ENCODE measurements at regions not wholly inside any gene's neighbourhood (a gene's known extent, or its start where the extent isn't known, plus 50 kb on each side); places are given as distances from the start of the nearest gene placed in this dataset.

GRCh38 chr3:68378631-68379030 is 553.7 kb downstream of the TAFA4 start:
- Histone ChIP-seq H3K4me1 (no peaks in the 10 kb centered on the region), H3K9me3 (no peaks in the 10 kb centered on the region), H3K36me3 (no peaks in the 10 kb centered on the region), H3K4me3 (no peak overlapping the region), H3K27me3 (no peaks in the 10 kb centered on the region), H3K27ac (no peak overlapping the region)
- no peak for TF ChIP-seq CTCF (IDR thresholded peaks at IDR 0.05)
- TF ChIP-seq POLR2A (IDR thresholded peaks at IDR 0.05), result no peak
- DNase-seq, result no peak

DNA sequence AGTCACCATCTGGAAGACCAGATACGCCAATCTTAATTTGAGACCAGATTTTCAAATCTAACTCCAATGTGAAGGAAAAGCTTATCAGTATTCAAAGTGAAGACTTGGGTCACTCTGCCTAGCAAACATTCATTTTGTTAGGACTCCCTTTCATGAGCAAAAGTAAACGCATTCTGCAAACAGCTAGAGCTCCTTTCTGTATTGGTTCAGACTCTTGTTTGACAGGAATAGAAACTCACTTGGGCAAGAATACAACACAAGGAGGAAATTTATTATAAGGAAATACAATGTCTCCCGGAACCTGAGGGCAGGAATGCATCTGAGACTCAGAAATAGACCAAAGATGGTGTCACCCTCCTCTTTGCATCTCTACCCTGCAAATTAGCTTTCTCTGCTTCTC is 558.6 kb downstream of the TAFA4 start:
- H3K9me3 ChIP-seq, result no peaks in the 10 kb centered on the region
- H3K27ac ChIP-seq, result no peak overlapping the region
- no peak for TF ChIP-seq POLR2A (IDR thresholded peaks at IDR 0.05)
- H3K4me1 ChIP-seq, result no peaks in the 10 kb centered on the region
- H3K36me3 ChIP-seq, result no peaks in the 10 kb centered on the region
- no peak for DNase-seq
- H3K4me3 ChIP-seq, result no peak overlapping the region
- no peaks in the 10 kb centered on the region for H3K27me3 ChIP-seq

GRCh38 chr3:68363796-68364195 is 568.6 kb downstream of the TAFA4 start:
- no peak overlapping the region for H3K4me3 ChIP-seq
- no peaks in the 10 kb centered on the region for H3K36me3 ChIP-seq
- no peak for DNase-seq
- no peaks in the 10 kb centered on the region for H3K27me3 ChIP-seq
- H3K4me1 ChIP-seq, result no peaks in the 10 kb centered on the region
- H3K9me3 ChIP-seq, result no peaks in the 10 kb centered on the region
- no peak overlapping the region for H3K27ac ChIP-seq
- TF ChIP-seq CTCF (IDR thresholded peaks at IDR 0.05) (no peak), POLR2A (IDR thresholded peaks at IDR 0.05) (no peak)

DNA sequence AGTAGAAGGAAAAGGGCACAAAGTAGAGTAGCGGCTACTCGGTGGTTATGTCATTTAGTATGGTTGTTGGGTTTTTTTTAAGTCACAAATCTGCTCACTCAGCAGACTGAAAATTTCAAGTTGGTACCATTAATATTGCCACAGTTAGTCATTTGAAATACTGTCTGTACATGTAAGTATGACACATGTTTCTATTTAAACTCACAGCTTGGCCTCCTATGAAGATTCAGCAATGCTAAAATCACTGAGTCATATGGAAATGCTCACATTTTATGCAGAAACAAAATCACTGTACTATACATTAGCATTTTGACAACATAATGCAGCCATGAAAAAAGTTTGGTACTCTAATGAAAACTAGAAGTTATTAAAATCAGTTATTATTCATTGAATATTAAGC is 571.9 kb downstream of the TAFA4 start:
- Histone ChIP-seq H3K27ac (no peak overlapping the region), H3K36me3 (no peaks in the 10 kb centered on the region), H3K9me3 (no peaks in the 10 kb centered on the region), H3K27me3 (no peaks in the 10 kb centered on the region), H3K4me3 (no peak overlapping the region), H3K4me1 (no peaks in the 10 kb centered on the region)
- TF ChIP-seq CTCF (IDR thresholded peaks at IDR 0.05) (no peak), POLR2A (IDR thresholded peaks at IDR 0.05) (no peak)
- no peak for DNase-seq

DNA sequence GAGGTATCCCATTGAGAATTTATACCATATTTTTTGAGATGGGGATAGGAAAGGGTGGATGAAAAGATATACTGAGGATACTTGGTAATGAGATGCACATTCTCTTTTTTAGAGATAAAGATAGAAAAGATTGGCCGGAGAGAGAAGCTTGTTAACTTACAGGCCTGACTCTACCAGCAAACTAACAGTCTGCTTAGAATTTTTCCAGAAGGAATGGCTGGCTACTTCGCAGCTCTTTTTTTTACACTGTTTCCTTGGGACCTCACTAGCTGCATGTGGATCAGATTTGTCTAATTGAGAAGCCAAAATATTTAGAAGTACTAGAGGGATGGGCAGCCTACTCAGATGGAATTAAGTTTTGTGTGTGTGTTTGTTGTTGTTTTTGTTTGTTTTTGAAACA is 586.6 kb downstream of the TAFA4 start:
- Histone ChIP-seq H3K4me1 (no peaks in the 10 kb centered on the region), H3K36me3 (no peaks in the 10 kb centered on the region), H3K27ac (no peak overlapping the region), H3K27me3 (no peaks in the 10 kb centered on the region), H3K9me3 (no peaks in the 10 kb centered on the region), H3K4me3 (no peak overlapping the region)
- TF ChIP-seq CTCF (IDR thresholded peaks at IDR 0.05), result no peak
- TF ChIP-seq POLR2A (IDR thresholded peaks at IDR 0.05), result no peak
- no peak for DNase-seq

DNA sequence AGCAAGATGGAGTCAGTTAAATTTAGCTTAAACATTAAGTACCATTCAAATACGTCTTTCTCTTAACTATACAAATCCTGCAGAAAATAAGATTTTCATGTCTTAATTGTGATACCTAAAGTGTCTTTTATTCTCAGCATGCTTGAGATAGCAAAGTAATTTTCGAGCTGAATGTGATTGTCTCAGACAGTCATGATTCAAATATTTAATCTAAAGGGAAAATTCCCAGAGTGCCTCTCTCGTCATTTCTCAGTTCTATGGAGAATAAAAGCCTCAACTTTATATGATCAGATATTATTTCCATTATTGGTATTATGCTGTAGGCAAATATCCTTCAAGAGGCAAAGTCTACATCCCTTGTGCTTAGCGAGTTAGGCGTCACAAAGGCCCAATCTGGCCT is 589.9 kb downstream of the TAFA4 start:
- TF ChIP-seq POLR2A (IDR thresholded peaks at IDR 0.05), result no peak
- TF ChIP-seq CTCF (IDR thresholded peaks at IDR 0.05), result no peak
- no peak overlapping the region for H3K4me3 ChIP-seq
- no peaks in the 10 kb centered on the region for H3K9me3 ChIP-seq
- H3K36me3 ChIP-seq, result no peaks in the 10 kb centered on the region
- no peaks in the 10 kb centered on the region for H3K4me1 ChIP-seq
- H3K27me3 ChIP-seq, result no peaks in the 10 kb centered on the region
- no peak for DNase-seq
- no peak overlapping the region for H3K27ac ChIP-seq

All from Peyer's patch (tissue), 4 donors.